ENCODE measurements at regions not wholly inside any gene's neighbourhood (a gene's known extent, or its start where the extent isn't known, plus 50 kb on each side); places are given as distances from the start of the nearest gene placed in this dataset.

DNA sequence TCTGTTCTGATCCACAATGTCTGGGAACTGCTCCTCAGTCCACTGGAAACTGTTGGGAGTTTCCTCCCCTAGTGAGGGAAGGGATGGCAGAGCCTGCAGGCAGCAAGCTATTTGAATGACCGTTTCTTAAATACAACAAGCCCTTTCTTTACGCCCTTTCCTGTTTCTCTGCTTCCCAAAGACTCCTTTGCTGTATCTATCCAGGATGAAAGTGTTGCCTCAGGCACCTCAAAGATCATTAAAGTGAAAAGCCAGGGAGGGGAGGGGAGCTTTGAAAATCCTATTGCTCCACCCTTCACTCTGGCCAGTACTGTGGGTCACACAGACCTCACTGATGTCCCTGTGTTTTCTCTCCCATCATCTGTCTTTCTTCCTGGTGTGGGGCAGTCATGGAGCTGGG is 213.1 kb downstream of the RNF144B start:
- intact Hi-C loops (cut with micrococcal nuclease): no loop called here
- Histone ChIP-seq H3K4me1 (ENCODE audit: control insufficient read depth in 1 of 2, insufficient read depth in 2 of 2, low read length in 2 of 2) (no peaks in the 10 kb centered on the region), H3K4me2 (ENCODE audit: low read length) (no peak overlapping the region), H3K79me2 (ENCODE audit: insufficient read depth, low read length) (no peaks in the 10 kb centered on the region), H3K27me3 (ENCODE audit: insufficient read depth, low read length) (no peaks in the 10 kb centered on the region), H3K36me3 (ENCODE audit: control insufficient read depth in 1 of 2, insufficient read depth in 2 of 2, low read length in 2 of 2) (no peaks in the 10 kb centered on the region), H3K9me2 (ENCODE audit: insufficient read depth) (no peaks in the 10 kb centered on the region), H2AFZ (ENCODE audit: low read depth, low read length, poor library complexity, severe bottlenecking) (no peak overlapping the region), H4K20me1 (ENCODE audit: insufficient read depth) (no peaks in the 10 kb centered on the region), H3K9me3 (ENCODE audit: control insufficient read depth in 1 of 2, insufficient read depth in 1 of 2, low read depth in 1 of 2, low read length in 2 of 2) (no peaks in the 10 kb centered on the region), H3K27ac (ENCODE audit: low read depth, low read length) (no peak overlapping the region), H3K4me3 (replicated peaks in 1 of 2; ENCODE audit: low read depth in 1 of 2, low read length in 2 of 2) (no peak overlapping the region), H3K9ac (ENCODE audit: low read length) (no peak overlapping the region)
- ChIA-PET RAD21 (ENCODE audit: low non-redundant PET in 1 of 2, low total read pairs in 2 of 2, uncharacterized antibody in 2 of 2, unreplicated experiment in 2 of 2) (no interaction called here), POLR2A (no interaction called here), CTCF (no interaction called here)
- no peak for TF ChIP-seq JUND (IDR thresholded peaks at IDR 0.05)
- no peak for DNase-seq (ENCODE audit: low read depth, low spot score)
- no TSS peak for BruUV-seq (replicated peaks)
- ATAC-seq: no peak

- DNase-seq (ENCODE audit: low read depth, low spot score) (no peak), ATAC-seq (no peak)
- no peak for TF ChIP-seq ZNF274 (IDR thresholded peaks at IDR 0.05; ENCODE audit: low read depth, low read length)
- TF ChIP-seq POLR2A (IDR thresholded peaks at IDR 0.05; ENCODE audit: borderline replicate concordance, extremely low read depth, insufficient read depth, insufficient read length): no peak
- TF ChIP-seq YY1 (IDR thresholded peaks at IDR 0.05; ENCODE audit: extremely low read depth, insufficient replicate concordance, low read depth, low read length): no peak
- TF ChIP-seq CTCF (IDR thresholded peaks at IDR 0.05 in 2 of 3, conservative IDR thresholded peaks at IDR 0.05 in 1 of 3; ENCODE audit: borderline replicate concordance in 1 of 3, insufficient read depth in 1 of 3, low read depth in 2 of 3, low read length in 2 of 3): no peak
- H4K20me1 ChIP-seq (ENCODE audit: insufficient read depth): no peaks in the 10 kb centered on the region
- H2AFZ ChIP-seq (ENCODE audit: low read depth, low read length, poor library complexity, severe bottlenecking): no peak overlapping the region
- no peaks in the 10 kb centered on the region for H3K27me3 ChIP-seq (ENCODE audit: insufficient read depth, low read length)
- H3K27ac ChIP-seq (ENCODE audit: low read depth, low read length): no peak overlapping the region
- no peaks in the 10 kb centered on the region for H3K36me3 ChIP-seq (ENCODE audit: control insufficient read depth in 1 of 2, insufficient read depth in 2 of 2, low read length in 2 of 2)
- H3K79me2 ChIP-seq (ENCODE audit: insufficient read depth, low read length): no peaks in the 10 kb centered on the region
- ChIA-PET POLR2A (no interaction called here), RAD21 (ENCODE audit: low non-redundant PET in 1 of 2, low total read pairs in 2 of 2, uncharacterized antibody in 2 of 2, unreplicated experiment in 2 of 2) (no interaction called here), CTCF (no interaction called here)
- H3K4me2 ChIP-seq (ENCODE audit: low read length): no peak overlapping the region
- H3K4me3 ChIP-seq (replicated peaks in 1 of 2; ENCODE audit: low read depth in 1 of 2, low read length in 2 of 2): no peak overlapping the region
- no TSS peak for BruUV-seq (replicated peaks)
- H3K9me3 ChIP-seq (ENCODE audit: control insufficient read depth in 1 of 2, insufficient read depth in 1 of 2, low read depth in 1 of 2, low read length in 2 of 2): no peaks in the 10 kb centered on the region
- H3K9ac ChIP-seq (ENCODE audit: low read length): no peak overlapping the region
- intact Hi-C loops (cut with micrococcal nuclease): no loop called here
- H3K9me2 ChIP-seq (ENCODE audit: insufficient read depth): no peaks in the 10 kb centered on the region
- H3K4me1 ChIP-seq (ENCODE audit: control insufficient read depth in 1 of 2, insufficient read depth in 2 of 2, low read length in 2 of 2): no peaks in the 10 kb centered on the region
Observed at GRCh38 chr6:18601516-18602020, 214.4 kb downstream of the RNF144B start.
